Suprapubic skin (tissue), 4 donors: ENCODE measurements at regions not wholly inside any gene's neighbourhood (a gene's known extent, or its start where the extent isn't known, plus 50 kb on each side); places are given as distances from the start of the nearest gene placed in this dataset.

Source experiments
- DNase-seq, 2 donors: peaks; one replicate each; pipeline ENCODE4 v3.0.0-alpha.2; 2019; ENCODE audit warnings: low spot score in 2 of 2
- H3K27ac ChIP-seq: fragments of 200-600 bp; sonication (generic); one replicate; pipeline ENCODE4 v1.5.1; 2019
- H3K27me3 ChIP-seq: fragments of 200-600 bp; sonication (generic); one replicate; pipeline ENCODE4 v1.5.1; 2019
- H3K36me3 ChIP-seq: fragments of 200-600 bp; sonication (generic); one replicate; pipeline ENCODE4 v1.5.1; 2019
- H3K4me1 ChIP-seq: fragments of 200-600 bp; sonication (generic); one replicate; pipeline ENCODE4 v1.5.1; 2019
- H3K4me3 ChIP-seq: fragments of 200-600 bp; sonication (generic); one replicate; pipeline ENCODE4 v1.5.1; 2019; ENCODE audit warnings: mild to moderate bottlenecking
- H3K9me3 ChIP-seq: fragments of 200-600 bp; sonication (generic); one replicate; pipeline ENCODE4 v1.5.1; 2019
- EP300 ChIP-seq: sonication (generic); formaldehyde crosslinking; IDR thresholded peaks from one replicate; pipeline ENCODE4 v1.6.1; 2017; ENCODE audit warnings: antibody characterized with exemption
- POLR2A ChIP-seq, 2 donors: fragments of 450-650 bp; IDR thresholded peaks; one replicate each; pipeline ENCODE4 v1.6.1; 2017; ENCODE audit warnings: antibody characterized with exemption in 2 of 2, mild to moderate bottlenecking in 2 of 2, moderate library complexity in 2 of 2
- POLR2AphosphoS5 ChIP-seq, 3 donors: sonication (generic); formaldehyde crosslinking; IDR thresholded peaks; one replicate each; pipeline ENCODE4 v1.6.1; 2017; ENCODE audit warnings: antibody characterized with exemption in 3 of 3
- WGBS: methylation state at CpG from one replicate; pipeline ENCODE4 v1.1.5; 2018; 5-methylcytosine and 5-hydroxymethylcytosine counted together
- TF ChIP-seq, protein P1 (sequence below), 2 donors: fragments of 200-600 bp in 1 of 2; fragments of 450-650 bp in 1 of 2; sonication (generic) in 1 of 2; IDR thresholded peaks; one replicate each; pipeline ENCODE4 v1.5.1; 2016 to 2019; ENCODE audit warnings: antibody characterized with exemption in 2 of 2, mild to moderate bottlenecking in 1 of 2, moderate library complexity in 1 of 2

DNA sequence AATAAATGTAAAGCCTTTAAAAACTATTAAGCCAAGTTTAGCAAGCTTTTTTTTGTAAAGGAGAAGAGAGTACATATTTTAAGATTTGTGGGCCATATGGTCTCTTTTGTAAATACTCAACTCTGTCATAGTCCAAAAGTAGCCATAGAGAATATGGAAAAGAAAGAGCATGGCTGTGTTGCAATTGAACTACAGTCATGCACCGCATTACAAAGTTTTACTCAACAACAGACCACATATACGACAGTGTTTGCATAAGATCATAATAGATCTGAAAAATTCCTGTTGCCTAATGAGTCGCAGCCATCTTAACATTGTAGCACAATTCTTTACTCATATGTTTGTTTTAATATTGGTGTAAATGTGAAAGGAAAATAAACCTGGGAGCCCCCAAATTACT lies 440.8 kb downstream of the HTR7 start:
- no peaks in the 10 kb centered on the region for H3K36me3 ChIP-seq
- no peak for DNase-seq
- H3K9me3 ChIP-seq, result no peaks in the 10 kb centered on the region
- 54% methylated on average over 3 of the region's 3 CpGs for WGBS
- no peak for TF ChIP-seq EP300
- no peak overlapping the region for H3K4me3 ChIP-seq
- no peaks in the 10 kb centered on the region for H3K27me3 ChIP-seq
- H3K27ac ChIP-seq, result no peak overlapping the region
- no peaks in the 10 kb centered on the region for H3K4me1 ChIP-seq

DNA sequence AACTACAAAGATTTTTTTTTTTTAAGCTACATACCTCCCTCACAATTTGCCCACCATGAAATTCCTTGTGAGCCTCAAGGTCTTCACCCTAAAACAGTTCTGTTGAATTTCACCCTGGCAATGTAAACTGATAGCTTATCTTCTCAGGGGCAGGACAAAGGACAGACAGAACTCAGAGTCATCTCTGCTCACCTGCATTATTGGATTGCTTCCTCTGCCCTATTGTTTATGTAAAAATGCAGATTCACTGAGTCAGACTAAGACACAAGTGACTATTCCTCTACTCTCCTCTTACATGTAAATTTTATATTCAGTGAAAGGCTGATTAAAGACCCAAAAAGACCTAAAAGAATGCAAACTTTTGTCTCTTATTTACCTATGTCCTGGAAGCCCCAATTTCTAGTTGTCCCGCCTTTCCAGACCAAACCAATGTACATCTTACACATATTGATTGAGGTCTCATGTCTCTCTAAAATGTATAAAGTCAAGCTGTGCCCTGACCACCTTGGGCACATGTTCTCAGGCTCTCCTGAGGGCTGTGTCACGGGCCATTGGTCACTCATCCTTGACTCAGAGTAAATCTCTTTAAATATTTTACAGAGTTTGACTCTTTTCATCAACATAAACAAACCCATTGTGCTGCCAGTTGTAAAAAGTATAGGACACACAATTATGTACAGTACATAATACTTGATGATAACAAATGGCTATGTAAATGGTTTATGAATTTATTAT lies 440.2 kb downstream of the HTR7 start:
- WGBS, result 84% methylated on average over 2 of the region's 2 CpGs
- Histone ChIP-seq H3K27ac (no peak overlapping the region), H3K36me3 (no peaks in the 10 kb centered on the region), H3K9me3 (no peaks in the 10 kb centered on the region), H3K4me3 (no peak overlapping the region), H3K27me3 (no peaks in the 10 kb centered on the region), H3K4me1 (no peaks in the 10 kb centered on the region)
- DNase-seq, result no peak
- TF ChIP-seq, protein P1, sequence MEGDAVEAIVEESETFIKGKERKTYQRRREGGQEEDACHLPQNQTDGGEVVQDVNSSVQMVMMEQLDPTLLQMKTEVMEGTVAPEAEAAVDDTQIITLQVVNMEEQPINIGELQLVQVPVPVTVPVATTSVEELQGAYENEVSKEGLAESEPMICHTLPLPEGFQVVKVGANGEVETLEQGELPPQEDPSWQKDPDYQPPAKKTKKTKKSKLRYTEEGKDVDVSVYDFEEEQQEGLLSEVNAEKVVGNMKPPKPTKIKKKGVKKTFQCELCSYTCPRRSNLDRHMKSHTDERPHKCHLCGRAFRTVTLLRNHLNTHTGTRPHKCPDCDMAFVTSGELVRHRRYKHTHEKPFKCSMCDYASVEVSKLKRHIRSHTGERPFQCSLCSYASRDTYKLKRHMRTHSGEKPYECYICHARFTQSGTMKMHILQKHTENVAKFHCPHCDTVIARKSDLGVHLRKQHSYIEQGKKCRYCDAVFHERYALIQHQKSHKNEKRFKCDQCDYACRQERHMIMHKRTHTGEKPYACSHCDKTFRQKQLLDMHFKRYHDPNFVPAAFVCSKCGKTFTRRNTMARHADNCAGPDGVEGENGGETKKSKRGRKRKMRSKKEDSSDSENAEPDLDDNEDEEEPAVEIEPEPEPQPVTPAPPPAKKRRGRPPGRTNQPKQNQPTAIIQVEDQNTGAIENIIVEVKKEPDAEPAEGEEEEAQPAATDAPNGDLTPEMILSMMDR (IDR thresholded peaks at IDR 0.05), result no peak
- TF ChIP-seq POLR2AphosphoS5 (IDR thresholded peaks at IDR 0.05) (no peak), POLR2A (IDR thresholded peaks at IDR 0.05) (no peak), EP300 (no peak)

DNA sequence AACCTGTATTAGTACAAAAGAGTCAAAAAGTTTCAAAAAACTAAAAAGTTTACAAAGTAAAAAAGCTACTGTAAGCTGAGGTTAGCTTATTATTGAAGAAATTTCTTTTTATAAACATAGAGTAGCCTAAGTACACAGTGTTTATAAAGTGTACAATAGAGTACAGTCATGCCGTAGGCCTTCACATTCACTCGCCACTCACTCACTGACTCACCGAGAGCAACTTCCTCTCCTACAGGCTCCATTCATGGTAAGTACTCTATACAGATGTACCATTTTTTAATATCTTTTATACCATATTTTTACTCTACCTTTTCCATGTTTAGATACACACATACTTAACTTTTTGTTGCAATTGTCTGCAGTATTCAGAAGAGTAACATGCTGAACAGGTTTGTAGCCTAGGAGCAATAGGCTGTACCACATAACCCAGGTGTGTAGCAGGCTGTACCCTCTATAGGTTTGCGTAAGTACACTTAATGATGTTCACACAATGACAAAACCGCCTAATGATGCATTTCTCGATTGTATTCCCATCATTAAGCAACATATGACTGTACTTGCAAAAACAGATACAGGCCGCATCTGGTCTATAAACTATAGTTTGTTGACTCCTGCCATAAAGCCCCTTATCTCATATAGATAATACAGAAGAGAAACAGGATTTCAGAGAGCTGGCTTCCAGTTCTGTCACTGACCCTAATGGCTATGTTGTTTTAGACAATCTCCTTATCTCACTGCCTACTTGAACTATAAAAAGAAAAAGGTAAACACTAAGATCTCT lies 438.8 kb downstream of the HTR7 start:
- DNase-seq, result no peak
- no peak overlapping the region for H3K4me3 ChIP-seq
- WGBS, result 87% methylated on average over 7 of the region's 7 CpGs
- H3K36me3 ChIP-seq, result no peaks in the 10 kb centered on the region
- no peaks in the 10 kb centered on the region for H3K27me3 ChIP-seq
- H3K4me1 ChIP-seq, result no peaks in the 10 kb centered on the region
- no peaks in the 10 kb centered on the region for H3K9me3 ChIP-seq
- no peak overlapping the region for H3K27ac ChIP-seq
- no peak for TF ChIP-seq POLR2AphosphoS5 (IDR thresholded peaks at IDR 0.05)
- no peak for TF ChIP-seq POLR2A (IDR thresholded peaks at IDR 0.05)
- no peak for TF ChIP-seq EP300
- TF ChIP-seq, protein P1 (IDR thresholded peaks at IDR 0.05), result no peak

DNA sequence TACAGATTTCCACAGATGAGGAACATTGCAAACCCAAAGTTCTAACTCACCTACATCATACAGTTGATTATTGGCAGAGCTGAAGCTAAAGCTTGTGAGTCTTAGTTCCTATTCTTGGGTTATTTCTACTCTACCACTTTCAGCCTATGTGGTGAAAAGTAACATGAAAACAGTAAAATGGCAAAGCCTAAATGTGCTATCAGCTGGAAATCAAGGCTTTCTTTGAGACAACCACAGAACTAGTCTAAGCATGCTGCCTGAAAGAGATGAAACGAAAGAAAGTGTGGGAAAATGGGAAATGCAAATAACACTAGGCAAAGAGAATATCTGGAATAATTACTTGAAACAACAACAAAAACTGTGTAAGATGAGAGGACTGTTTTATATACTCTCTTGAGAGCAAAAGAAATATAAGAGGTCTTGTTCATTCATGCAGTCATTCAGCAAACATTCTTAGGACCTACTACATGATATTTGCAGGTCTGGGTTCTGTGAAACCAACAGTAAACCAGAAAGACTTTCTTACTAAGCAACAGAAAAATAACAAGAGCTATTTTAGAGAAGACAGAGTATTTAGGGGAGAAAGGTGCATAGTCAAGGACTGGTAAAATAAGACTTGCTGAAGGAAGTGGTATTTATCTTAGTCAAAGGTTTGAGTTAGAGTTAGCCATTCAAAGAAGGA lies 437.1 kb downstream of the HTR7 start:
- no peaks in the 10 kb centered on the region for H3K27me3 ChIP-seq
- WGBS, result 61% methylated on average over 1 of the region's 1 CpG
- no peak for TF ChIP-seq EP300
- TF ChIP-seq POLR2A (IDR thresholded peaks at IDR 0.05), result no peak
- TF ChIP-seq POLR2AphosphoS5 (IDR thresholded peaks at IDR 0.05), result no peak
- TF ChIP-seq, protein P1 (IDR thresholded peaks at IDR 0.05), result no peak
- H3K4me3 ChIP-seq, result no peak overlapping the region
- no peaks in the 10 kb centered on the region for H3K36me3 ChIP-seq
- no peak for DNase-seq
- H3K27ac ChIP-seq, result no peak overlapping the region
- H3K9me3 ChIP-seq, result no peaks in the 10 kb centered on the region
- no peaks in the 10 kb centered on the region for H3K4me1 ChIP-seq

DNA sequence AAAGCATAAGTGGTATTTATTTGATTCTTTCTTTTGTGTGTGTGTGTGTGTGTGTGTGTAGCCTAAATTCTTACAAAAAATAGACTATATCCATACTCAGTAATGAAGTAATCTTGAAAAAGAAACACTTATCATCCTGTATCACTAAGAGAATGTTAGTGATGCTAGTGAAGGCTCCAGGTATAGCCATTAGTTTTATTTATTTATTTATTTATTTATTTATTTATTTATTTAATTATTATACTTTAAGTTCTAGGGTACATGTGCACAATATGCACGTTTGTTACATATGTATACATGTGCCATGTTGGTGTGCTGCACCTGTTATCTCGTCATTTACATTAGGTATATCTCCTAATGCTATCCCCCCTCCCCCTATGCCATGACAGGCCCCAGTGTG lies 436.0 kb downstream of the HTR7 start:
- 93% methylated on average over 2 of the region's 2 CpGs for WGBS
- Histone ChIP-seq H3K4me3 (no peak overlapping the region), H3K27me3 (no peaks in the 10 kb centered on the region), H3K36me3 (no peaks in the 10 kb centered on the region), H3K4me1 (no peaks in the 10 kb centered on the region), H3K27ac (no peak overlapping the region), H3K9me3 (no peaks in the 10 kb centered on the region)
- no peak for DNase-seq
- TF ChIP-seq, protein P1 (IDR thresholded peaks at IDR 0.05), result no peak
- TF ChIP-seq POLR2A (IDR thresholded peaks at IDR 0.05) (no peak), POLR2AphosphoS5 (IDR thresholded peaks at IDR 0.05) (no peak), EP300 (no peak)
